H1 (cell line): ENCODE measurements at regions not wholly inside any gene's neighbourhood (a gene's known extent, or its start where the extent isn't known, plus 50 kb on each side); places are given as distances from the start of the nearest gene placed in this dataset.
A peak's percentile ranks its signal among the peaks of the same experiment; 100 is the strongest.

Experiments
- CTCF ChIA-PET: fragments of 300-600 bp; sonication (Branson Sonifier 250); formaldehyde crosslinking; loops from one replicate; lab custom pipeline; 2021; ENCODE audit not compliant: partially characterized antibody; lab: Charles Lee
- POLR2A ChIA-PET: fragments of 300-600 bp; sonication (Branson Sonifier 250); formaldehyde crosslinking; loops from one replicate; lab custom pipeline; 2021; ENCODE audit warnings: inconsistent platforms; ENCODE audit not compliant: partially characterized antibody; lab: Charles Lee
- DNase-seq, 2 experiments: peaks; one replicate each; pipeline versions ENCODE4 v3.0.0 to v3.0.0-alpha.2; 2010 to 2022; ENCODE audit warnings: low spot score in 2 of 2, low read depth in 1 of 2, mixed read lengths in 1 of 2
- FAIRE-seq: peaks from 2 replicates; lab custom pipeline; 2011; peaks lifted over from hg19 to GRCh38; lab: Jason Lieb, UNC
- H2AFZ ChIP-seq: 2 replicates; pipeline ENCODE4 v1.8.1; 2012; ENCODE audit warnings: low read length, inconsistent platforms
- H2AK5ac ChIP-seq: 2 replicates; pipeline ENCODE4 v1.6.1; 2013; ENCODE audit warnings: low read depth, low read length
- H2BK120ac ChIP-seq: replicated peaks from 2 replicates; pipeline ENCODE3; 2013; ENCODE audit warnings: low read depth, low read length, inconsistent platforms
- H2BK12ac ChIP-seq: 2 replicates; pipeline ENCODE4 v1.6.1; 2013; ENCODE audit warnings: low read depth, low read length
- H2BK15ac ChIP-seq: 2 replicates; pipeline ENCODE4 v1.6.1; 2013; ENCODE audit warnings: low read length
- H2BK20ac ChIP-seq: 2 replicates; pipeline ENCODE4 v1.6.1; 2013; ENCODE audit warnings: low read length
- H2BK5ac ChIP-seq: 2 replicates; pipeline ENCODE4 v1.6.1; 2013; ENCODE audit warnings: low read depth, low read length
- H3K14ac ChIP-seq: 2 replicates; pipeline ENCODE4 v1.6.1; 2013; ENCODE audit warnings: inconsistent platforms; ENCODE audit not compliant: insufficient read length
- H3K18ac ChIP-seq: 2 replicates; pipeline ENCODE4 v1.6.1; 2013; ENCODE audit warnings: low read length; ENCODE audit errors: extremely low read depth
- H3K23ac ChIP-seq: 2 replicates; pipeline ENCODE4 v1.6.1; 2013; ENCODE audit warnings: inconsistent platforms; ENCODE audit not compliant: insufficient read length
- H3K23me2 ChIP-seq: 2 replicates; pipeline ENCODE4 v1.6.1; 2013; ENCODE audit warnings: low read depth, low read length
- H3K27ac ChIP-seq: 2 replicates; pipeline ENCODE4 v1.6.1; 2011; ENCODE audit warnings: low read depth, low read length, inconsistent platforms
- H3K27me3 ChIP-seq, 4 experiments: replicated peaks in 1 of 4; 1 replicate in 1 of 4; 2 replicates in 3 of 4; pipeline versions ENCODE4 v1.6.1 to v1.8.1; 2011 to 2013; ENCODE audit warnings: low read length in 3 of 4, mild to moderate bottlenecking in 3 of 4, inconsistent platforms in 2 of 4, mixed read lengths in 2 of 4, moderate library complexity in 1 of 4; ENCODE audit not compliant: control insufficient read depth in 3 of 4, insufficient read depth in 3 of 4; ENCODE audit errors: extremely low read depth in 1 of 4
- H3K36me3 ChIP-seq, 4 experiments: 2 replicates each; pipeline versions ENCODE4 v1.6.1 to v1.8.1; 2011 to 2013; ENCODE audit warnings: mild to moderate bottlenecking in 4 of 4, low read length in 3 of 4, moderate library complexity in 2 of 4, control low read depth in 1 of 4, inconsistent platforms in 1 of 4; ENCODE audit not compliant: insufficient read depth in 4 of 4, control insufficient read depth in 2 of 4
- H3K4ac ChIP-seq: replicated peaks from 2 replicates; pipeline ENCODE3; 2013; ENCODE audit warnings: low read length, low read depth, mixed read lengths, inconsistent platforms; ENCODE audit not compliant: insufficient read length
- H3K4me1 ChIP-seq, 4 experiments: replicated peaks in 1 of 4; 1 replicate in 1 of 4; 2 replicates in 3 of 4; pipeline versions ENCODE4 v1.6.1 to v1.8.1; 2011 to 2013; ENCODE audit warnings: low read length in 3 of 4, inconsistent platforms in 2 of 4, mixed read lengths in 1 of 4; ENCODE audit not compliant: insufficient read depth in 4 of 4, control insufficient read depth in 3 of 4
- H3K4me2 ChIP-seq, 2 experiments: 2 replicates each; pipeline versions ENCODE4 v1.6.1 to v1.8.1; 2011 to 2013; ENCODE audit warnings: low read depth in 2 of 2, low read length in 2 of 2, control low read depth in 1 of 2, inconsistent platforms in 1 of 2, mild to moderate bottlenecking in 1 of 2; ENCODE audit not compliant: insufficient read depth in 1 of 2
- H3K4me3 ChIP-seq, 4 experiments: fragments of 200-600, 300-600 bp in 1 of 4; sonication (generic), shearing (Covaris generic), sonication (Bioruptor Twin) in 1 of 4; 2 replicates each; pipeline versions ENCODE4 v1.5.1 to v1.8.1; 2011 to 2016; ENCODE audit warnings: low read length in 4 of 4, low read depth in 3 of 4, control low read depth in 2 of 4, inconsistent platforms in 2 of 4, mild to moderate bottlenecking in 2 of 4, mixed read lengths in 1 of 4, moderate library complexity in 1 of 4; ENCODE audit not compliant: insufficient read depth in 2 of 4; ENCODE audit errors: extremely low read depth in 1 of 4
- H3K56ac ChIP-seq: replicated peaks from 2 replicates; pipeline ENCODE3; 2013; ENCODE audit warnings: low read depth, mild to moderate bottlenecking, mixed read lengths, low read length, inconsistent platforms; ENCODE audit not compliant: insufficient read length
- H3K79me1 ChIP-seq: 2 replicates; pipeline ENCODE4 v1.6.1; 2013; ENCODE audit warnings: low read depth, low read length, control low read depth
- H3K79me2 ChIP-seq, 2 experiments: 2 replicates each; pipeline versions ENCODE4 v1.6.1 to v1.8.1; 2012 to 2013; ENCODE audit warnings: low read length in 2 of 2, mild to moderate bottlenecking in 2 of 2, inconsistent platforms in 1 of 2; ENCODE audit not compliant: insufficient read depth in 2 of 2, control insufficient read depth in 1 of 2
- H3K9ac ChIP-seq, 4 experiments: replicated peaks in 1 of 4; 1 replicate in 1 of 4; 2 replicates in 3 of 4; pipeline versions ENCODE4 v1.6.1 to v1.8.1; 2011 to 2013; ENCODE audit warnings: low read depth in 3 of 4, low read length in 3 of 4, control low read depth in 2 of 4, mild to moderate bottlenecking in 2 of 4, moderate library complexity in 2 of 4, inconsistent platforms in 1 of 4; ENCODE audit errors: extremely low read depth in 1 of 4
- H3K9me3 ChIP-seq, 2 experiments: 2 replicates each; pipeline versions ENCODE4 v1.6.1 to v1.8.1; 2012 to 2013; ENCODE audit warnings: mild to moderate bottlenecking in 2 of 2, moderate library complexity in 2 of 2, control low read depth in 1 of 2, inconsistent platforms in 1 of 2, low read depth in 1 of 2, low read length in 1 of 2, mixed read lengths in 1 of 2; ENCODE audit not compliant: insufficient read depth in 2 of 2
- H4K20me1 ChIP-seq, 2 experiments: replicated peaks in 1 of 2; 2 replicates each; pipeline versions ENCODE3 to v1.8.1; 2011 to 2013; ENCODE audit warnings: inconsistent platforms in 2 of 2, low read length in 2 of 2, mild to moderate bottlenecking in 1 of 2; ENCODE audit not compliant: insufficient read depth in 2 of 2, control insufficient read depth in 1 of 2
- H4K5ac ChIP-seq: 2 replicates; pipeline ENCODE4 v1.6.1; 2013; ENCODE audit warnings: low read length, low read depth, mixed read lengths, inconsistent platforms; ENCODE audit not compliant: insufficient read length
- H4K8ac ChIP-seq: 2 replicates; pipeline ENCODE4 v1.8.0; 2013; ENCODE audit warnings: mild to moderate bottlenecking, moderate library complexity, low read length, inconsistent platforms; ENCODE audit not compliant: insufficient read depth; ENCODE audit errors: extremely low read depth
- H4K91ac ChIP-seq: replicated peaks from 2 replicates; pipeline ENCODE3; 2013; ENCODE audit warnings: low read length, mixed read lengths, inconsistent platforms; ENCODE audit not compliant: insufficient read length
- WGBS, 2 experiments: shearing (Covaris generic) in 1 of 2; methylation state at CpG; one replicate each; pipeline versions ENCODE4 v1.1.6 to v1.1.7; 2013 to 2015; ENCODE audit warnings: low lambda C conversion rate in 2 of 2, mixed read lengths in 2 of 2, inconsistent platforms in 1 of 2, low coverage in 1 of 2, missing lambda C conversion rate in 1 of 2; ENCODE audit not compliant: insufficient replicate concordance in 2 of 2, insufficient coverage in 1 of 2, insufficient read length in 1 of 2; ENCODE audit errors: extremely low coverage in 1 of 2, missing lambda C conversion rate in 1 of 2; 5-methylcytosine and 5-hydroxymethylcytosine counted together

DNA sequence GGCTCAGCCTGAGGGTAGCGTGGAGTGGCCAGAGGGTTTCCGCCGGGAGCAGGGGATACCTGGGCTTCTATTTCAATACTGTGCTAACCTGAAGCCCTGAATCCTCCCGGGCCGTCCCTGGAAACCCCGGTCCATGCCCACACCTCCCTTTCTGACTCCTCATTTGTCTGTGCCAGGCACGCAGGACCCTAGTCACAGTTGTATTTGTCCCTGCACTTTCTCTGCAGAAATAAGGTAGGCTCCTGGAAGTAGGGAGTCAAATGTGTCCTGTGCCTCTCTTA lies 418.8 kb upstream of the HS6ST1 start:
- Histone ChIP-seq H2BK12ac (no peak overlapping the region), H3K23me2 (no peaks in the 10 kb centered on the region), H3K36me3 (no peaks in the 10 kb centered on the region), H3K9me3 (no peaks in the 10 kb centered on the region), H4K5ac (no peak overlapping the region), H4K91ac (no peak overlapping the region), H3K14ac (no peak overlapping the region), H2BK120ac (no peak overlapping the region), H3K23ac (no peak overlapping the region), H3K9ac (no peak overlapping the region), H4K8ac (no peak overlapping the region; the same call in 1 of the 2 replicates), H4K20me1 (no peaks in the 10 kb centered on the region), H3K4ac (no peak overlapping the region), H3K56ac (no peak overlapping the region), H2BK15ac (no peak overlapping the region; the same call in 1 of the 2 replicates), H3K27me3 (peaks cover 0 to 11% (median 9%) of the 10 kb centered on the region in 4 experiments; a peak in 6 of 7 replicates), H3K79me1 (no peaks in the 10 kb centered on the region), H3K18ac (peak overlapping the region; percentile 83; the same call in 1 of the 2 replicates), H2AK5ac (no peak overlapping the region), H2BK20ac (no peak overlapping the region), H3K4me1 (no peaks in the 10 kb centered on the region; a peak in 3 of 7 replicates), H3K4me2 (peak overlapping the region; percentile 67 to 72; a peak in 2 of 4 replicates), H3K79me2 (no peaks in the 10 kb centered on the region), H2BK5ac (0 out of 2 replicates have a peak overlapping the region, but pooled peaks have one; percentile 60), H3K27ac (no peak overlapping the region), H2AFZ (peak overlapping the region; percentile 78), H3K4me3 (0 out of 8 replicates have a peak overlapping the region, but pooled peaks of 1 of the 4 experiments have one; percentile 57)
- 91% methylated on average over 7 of the region's 7 CpGs; no CpG with 5 or more reads in 1 of the 2 experiments for WGBS, 2 experiments
- CTCF ChIA-PET = interaction anchor here (0.7 to 2.7 kb wide), 2 partner anchors 18 to 527 kb away, joined by 3 to 13 read pairs; no protein-coding TSS in a partner anchor
- DNase-seq (no peak), FAIRE-seq (no peak)
- POLR2A ChIA-PET = no interaction called here
